Uterus (tissue), 2 donors: ENCODE measurements at regions not wholly inside any gene's neighbourhood (a gene's known extent, or its start where the extent isn't known, plus 50 kb on each side); places are given as distances from the start of the nearest gene placed in this dataset.
"Not testable (repeated sequence)": the region's sequence is repeated elsewhere in the genome, so short reads cannot be mapped to it uniquely, and the experiment has no call there.

Experiments
- CTCF ChIP-seq, 4 experiments: fragments of 200-600 bp in 2 of 4; fragments of 450-650 bp in 2 of 4; sonication (generic) in 2 of 4; IDR thresholded peaks; one replicate each; pipeline ENCODE4 v1.5.1; 2016 to 2019; ENCODE audit warnings: antibody characterized with exemption in 4 of 4, mild to moderate bottlenecking in 2 of 4, moderate library complexity in 1 of 4
- POLR2A ChIP-seq, 2 donors: fragments of 450-650 bp; IDR thresholded peaks; one replicate each; pipeline ENCODE4 v1.6.1; 2016; ENCODE audit warnings: antibody characterized with exemption in 2 of 2, mild to moderate bottlenecking in 1 of 2, moderate library complexity in 1 of 2

- not testable (repeated sequence) for TF ChIP-seq CTCF, POLR2A (IDR thresholded peaks at IDR 0.05)
Observed at GRCh38 chr3:195982754-195983153, 74.4 kb upstream of the TNK2 start.
